Neutrophil (primary cell): ENCODE measurements at regions not wholly inside any gene's neighbourhood (a gene's known extent, or its start where the extent isn't known, plus 50 kb on each side); places are given as distances from the start of the nearest gene placed in this dataset.

Experiments
- H3K27ac ChIP-seq: fragments of 200-600 bp; sonication (generic); 2 replicates; pipeline ENCODE4 v1.5.1; 2016; ENCODE audit warnings: mild to moderate bottlenecking, moderate library complexity
- H3K27me3 ChIP-seq: fragments of 200-600 bp; sonication (generic); 2 replicates; pipeline ENCODE4 v1.6.0; 2016; ENCODE audit warnings: mild to moderate bottlenecking
- H3K36me3 ChIP-seq: fragments of 200-600 bp; sonication (generic); 2 replicates; pipeline ENCODE4 v1.5.1; 2017
- H3K4me1 ChIP-seq, 2 experiments: fragments of 200-600 bp in 1 of 2; sonication (generic) in 1 of 2; 1 replicate in 1 of 2; 2 replicates in 1 of 2; pipeline versions ENCODE4 v1.5.1 to v1.6.1; 2013 to 2016; ENCODE audit warnings: low read depth in 1 of 2, low read length in 1 of 2, mild to moderate bottlenecking in 1 of 2, moderate library complexity in 1 of 2; ENCODE audit not compliant: control insufficient read depth in 1 of 2, insufficient read depth in 1 of 2
- H3K4me3 ChIP-seq, 2 experiments: fragments of 200-600 bp in 1 of 2; sonication (generic) in 1 of 2; 1 replicate in 1 of 2; 2 replicates in 1 of 2; pipeline ENCODE4 v1.5.1; 2013 to 2016; ENCODE audit warnings: low read depth in 1 of 2, low read length in 1 of 2, mild to moderate bottlenecking in 1 of 2, moderate library complexity in 1 of 2
- H3K9me3 ChIP-seq: fragments of 200-600 bp; sonication (generic); 2 replicates; pipeline ENCODE4 v1.5.1; 2016
- TF ChIP-seq, protein P1 (sequence below): fragments of 200-600 bp; sonication (generic); IDR thresholded peaks from 2 replicates; pipeline ENCODE4 v1.5.1; 2016; ENCODE audit warnings: antibody characterized with exemption

DNA sequence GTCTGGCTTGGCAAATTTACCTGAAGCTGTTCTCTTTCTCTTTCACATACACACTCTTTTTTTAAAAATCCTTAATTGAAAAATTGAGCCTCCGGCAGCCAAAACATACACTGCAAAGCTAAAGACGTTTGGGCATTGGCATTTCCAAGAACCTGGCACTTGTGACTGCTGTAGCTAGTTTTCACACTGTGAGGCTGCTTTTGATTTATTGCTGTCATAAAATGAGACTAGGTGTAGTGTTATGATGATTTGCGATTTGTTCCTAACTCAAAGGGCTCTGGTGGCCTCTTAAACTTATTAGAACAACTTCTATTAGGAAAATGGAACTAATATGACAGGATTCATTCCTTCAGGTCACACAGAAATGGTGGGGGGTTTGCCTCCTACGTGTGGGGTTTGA, 377.1 kb upstream of the FAR2 start:
- H3K36me3 ChIP-seq, result no peaks in the 10 kb centered on the region
- no peak overlapping the region for H3K4me3 ChIP-seq
- no peaks in the 10 kb centered on the region for H3K9me3 ChIP-seq
- H3K27me3 ChIP-seq, result no peaks in the 10 kb centered on the region
- H3K4me1 ChIP-seq, result no peaks in the 10 kb centered on the region
- TF ChIP-seq, protein P1, sequence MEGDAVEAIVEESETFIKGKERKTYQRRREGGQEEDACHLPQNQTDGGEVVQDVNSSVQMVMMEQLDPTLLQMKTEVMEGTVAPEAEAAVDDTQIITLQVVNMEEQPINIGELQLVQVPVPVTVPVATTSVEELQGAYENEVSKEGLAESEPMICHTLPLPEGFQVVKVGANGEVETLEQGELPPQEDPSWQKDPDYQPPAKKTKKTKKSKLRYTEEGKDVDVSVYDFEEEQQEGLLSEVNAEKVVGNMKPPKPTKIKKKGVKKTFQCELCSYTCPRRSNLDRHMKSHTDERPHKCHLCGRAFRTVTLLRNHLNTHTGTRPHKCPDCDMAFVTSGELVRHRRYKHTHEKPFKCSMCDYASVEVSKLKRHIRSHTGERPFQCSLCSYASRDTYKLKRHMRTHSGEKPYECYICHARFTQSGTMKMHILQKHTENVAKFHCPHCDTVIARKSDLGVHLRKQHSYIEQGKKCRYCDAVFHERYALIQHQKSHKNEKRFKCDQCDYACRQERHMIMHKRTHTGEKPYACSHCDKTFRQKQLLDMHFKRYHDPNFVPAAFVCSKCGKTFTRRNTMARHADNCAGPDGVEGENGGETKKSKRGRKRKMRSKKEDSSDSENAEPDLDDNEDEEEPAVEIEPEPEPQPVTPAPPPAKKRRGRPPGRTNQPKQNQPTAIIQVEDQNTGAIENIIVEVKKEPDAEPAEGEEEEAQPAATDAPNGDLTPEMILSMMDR, result no peak
- no peak overlapping the region for H3K27ac ChIP-seq

DNA sequence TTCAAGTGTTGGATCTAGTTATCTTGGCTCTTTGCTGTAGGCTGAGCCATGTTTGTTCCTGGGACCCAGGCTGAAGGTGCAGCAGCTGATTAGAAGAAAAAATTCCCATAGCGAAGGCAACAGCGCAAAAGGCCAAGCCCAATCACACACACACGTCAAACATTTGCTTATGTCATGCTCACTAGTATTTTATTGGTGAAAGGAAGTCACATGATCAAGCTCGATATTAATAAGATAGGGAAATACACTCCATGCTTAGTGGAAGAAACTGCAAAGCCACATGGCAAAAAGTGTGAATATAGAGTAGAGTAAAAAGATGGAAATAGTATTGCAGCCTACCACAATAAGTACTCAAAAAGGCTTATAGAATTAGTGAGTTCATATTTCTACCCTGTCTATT, 373.5 kb upstream of the FAR2 start:
- no peak overlapping the region for H3K4me3 ChIP-seq
- H3K4me1 ChIP-seq, result no peaks in the 10 kb centered on the region
- TF ChIP-seq, protein P1, result no peak
- no peaks in the 10 kb centered on the region for H3K9me3 ChIP-seq
- H3K27ac ChIP-seq, result no peak overlapping the region
- no peaks in the 10 kb centered on the region for H3K36me3 ChIP-seq
- no peaks in the 10 kb centered on the region for H3K27me3 ChIP-seq

GRCh38 chr12:28776220-28776619, 372.9 kb upstream of the FAR2 start:
- H3K9me3 ChIP-seq, result no peaks in the 10 kb centered on the region
- H3K4me3 ChIP-seq, result no peak overlapping the region
- H3K27me3 ChIP-seq, result no peaks in the 10 kb centered on the region
- no peaks in the 10 kb centered on the region for H3K4me1 ChIP-seq
- H3K36me3 ChIP-seq, result no peaks in the 10 kb centered on the region
- TF ChIP-seq, protein P1, result no peak
- no peak overlapping the region for H3K27ac ChIP-seq

GRCh38 chr12:28776913-28777422, 372.1 kb upstream of the FAR2 start:
- H3K9me3 ChIP-seq, result no peaks in the 10 kb centered on the region
- H3K4me1 ChIP-seq, result no peaks in the 10 kb centered on the region
- no peak overlapping the region for H3K27ac ChIP-seq
- TF ChIP-seq, protein P1, result no peak
- H3K27me3 ChIP-seq, result no peaks in the 10 kb centered on the region
- H3K36me3 ChIP-seq, result no peaks in the 10 kb centered on the region
- H3K4me3 ChIP-seq, result no peak overlapping the region

- no peaks in the 10 kb centered on the region for H3K4me1 ChIP-seq
- TF ChIP-seq, protein P1, result no peak
- no peaks in the 10 kb centered on the region for H3K27me3 ChIP-seq
- no peaks in the 10 kb centered on the region for H3K36me3 ChIP-seq
- H3K9me3 ChIP-seq, result no peaks in the 10 kb centered on the region
- no peak overlapping the region for H3K4me3 ChIP-seq
- no peak overlapping the region for H3K27ac ChIP-seq
Observed at GRCh38 chr12:28777603-28778365, 371.3 kb upstream of the FAR2 start.
